H1 (cell line): ENCODE measurements at regions not wholly inside any gene's neighbourhood (a gene's known extent, or its start where the extent isn't known, plus 50 kb on each side); places are given as distances from the start of the nearest gene placed in this dataset.
"Not testable (repeated sequence)": the region's sequence is repeated elsewhere in the genome, so short reads cannot be mapped to it uniquely, and the experiment has no call there.

Experiments used
- CTCF ChIA-PET: fragments of 300-600 bp; sonication (Branson Sonifier 250); formaldehyde crosslinking; loops from one replicate; lab custom pipeline; 2021; ENCODE audit not compliant: partially characterized antibody; lab: Charles Lee
- POLR2A ChIA-PET: fragments of 300-600 bp; sonication (Branson Sonifier 250); formaldehyde crosslinking; loops from one replicate; lab custom pipeline; 2021; ENCODE audit warnings: inconsistent platforms; ENCODE audit not compliant: partially characterized antibody; lab: Charles Lee
- DNase-seq, 2 experiments: peaks; one replicate each; pipeline versions ENCODE4 v3.0.0 to v3.0.0-alpha.2; 2010 to 2022; ENCODE audit warnings: low spot score in 2 of 2, low read depth in 1 of 2, mixed read lengths in 1 of 2
- FAIRE-seq: peaks from 2 replicates; lab custom pipeline; 2011; peaks lifted over from hg19 to GRCh38; lab: Jason Lieb, UNC
- H2AFZ ChIP-seq: 2 replicates; pipeline ENCODE4 v1.8.1; 2012; ENCODE audit warnings: low read length, inconsistent platforms
- H2AK5ac ChIP-seq: 2 replicates; pipeline ENCODE4 v1.6.1; 2013; ENCODE audit warnings: low read depth, low read length
- H2BK120ac ChIP-seq: replicated peaks from 2 replicates; pipeline ENCODE3; 2013; ENCODE audit warnings: low read depth, low read length, inconsistent platforms
- H2BK12ac ChIP-seq: 2 replicates; pipeline ENCODE4 v1.6.1; 2013; ENCODE audit warnings: low read depth, low read length
- H2BK15ac ChIP-seq: 2 replicates; pipeline ENCODE4 v1.6.1; 2013; ENCODE audit warnings: low read length
- H2BK20ac ChIP-seq: 2 replicates; pipeline ENCODE4 v1.6.1; 2013; ENCODE audit warnings: low read length
- H2BK5ac ChIP-seq: 2 replicates; pipeline ENCODE4 v1.6.1; 2013; ENCODE audit warnings: low read depth, low read length
- H3K14ac ChIP-seq: 2 replicates; pipeline ENCODE4 v1.6.1; 2013; ENCODE audit warnings: inconsistent platforms; ENCODE audit not compliant: insufficient read length
- H3K18ac ChIP-seq: 2 replicates; pipeline ENCODE4 v1.6.1; 2013; ENCODE audit warnings: low read length; ENCODE audit errors: extremely low read depth
- H3K23ac ChIP-seq: 2 replicates; pipeline ENCODE4 v1.6.1; 2013; ENCODE audit warnings: inconsistent platforms; ENCODE audit not compliant: insufficient read length
- H3K23me2 ChIP-seq: 2 replicates; pipeline ENCODE4 v1.6.1; 2013; ENCODE audit warnings: low read depth, low read length
- H3K27ac ChIP-seq: 2 replicates; pipeline ENCODE4 v1.6.1; 2011; ENCODE audit warnings: low read depth, low read length, inconsistent platforms
- H3K27me3 ChIP-seq, 4 experiments: replicated peaks in 1 of 4; 1 replicate in 1 of 4; 2 replicates in 3 of 4; pipeline versions ENCODE4 v1.6.1 to v1.8.1; 2011 to 2013; ENCODE audit warnings: low read length in 3 of 4, mild to moderate bottlenecking in 3 of 4, inconsistent platforms in 2 of 4, mixed read lengths in 2 of 4, moderate library complexity in 1 of 4; ENCODE audit not compliant: control insufficient read depth in 3 of 4, insufficient read depth in 3 of 4; ENCODE audit errors: extremely low read depth in 1 of 4
- H3K36me3 ChIP-seq, 4 experiments: 2 replicates each; pipeline versions ENCODE4 v1.6.1 to v1.8.1; 2011 to 2013; ENCODE audit warnings: mild to moderate bottlenecking in 4 of 4, low read length in 3 of 4, moderate library complexity in 2 of 4, control low read depth in 1 of 4, inconsistent platforms in 1 of 4; ENCODE audit not compliant: insufficient read depth in 4 of 4, control insufficient read depth in 2 of 4
- H3K4ac ChIP-seq: replicated peaks from 2 replicates; pipeline ENCODE3; 2013; ENCODE audit warnings: low read length, low read depth, mixed read lengths, inconsistent platforms; ENCODE audit not compliant: insufficient read length
- H3K4me1 ChIP-seq, 4 experiments: replicated peaks in 1 of 4; 1 replicate in 1 of 4; 2 replicates in 3 of 4; pipeline versions ENCODE4 v1.6.1 to v1.8.1; 2011 to 2013; ENCODE audit warnings: low read length in 3 of 4, inconsistent platforms in 2 of 4, mixed read lengths in 1 of 4; ENCODE audit not compliant: insufficient read depth in 4 of 4, control insufficient read depth in 3 of 4
- H3K4me2 ChIP-seq, 2 experiments: 2 replicates each; pipeline versions ENCODE4 v1.6.1 to v1.8.1; 2011 to 2013; ENCODE audit warnings: low read depth in 2 of 2, low read length in 2 of 2, control low read depth in 1 of 2, inconsistent platforms in 1 of 2, mild to moderate bottlenecking in 1 of 2; ENCODE audit not compliant: insufficient read depth in 1 of 2
- H3K4me3 ChIP-seq, 4 experiments: fragments of 200-600, 300-600 bp in 1 of 4; sonication (generic), shearing (Covaris generic), sonication (Bioruptor Twin) in 1 of 4; 2 replicates each; pipeline versions ENCODE4 v1.5.1 to v1.8.1; 2011 to 2016; ENCODE audit warnings: low read length in 4 of 4, low read depth in 3 of 4, control low read depth in 2 of 4, inconsistent platforms in 2 of 4, mild to moderate bottlenecking in 2 of 4, mixed read lengths in 1 of 4, moderate library complexity in 1 of 4; ENCODE audit not compliant: insufficient read depth in 2 of 4; ENCODE audit errors: extremely low read depth in 1 of 4
- H3K56ac ChIP-seq: replicated peaks from 2 replicates; pipeline ENCODE3; 2013; ENCODE audit warnings: low read depth, mild to moderate bottlenecking, mixed read lengths, low read length, inconsistent platforms; ENCODE audit not compliant: insufficient read length
- H3K79me1 ChIP-seq: 2 replicates; pipeline ENCODE4 v1.6.1; 2013; ENCODE audit warnings: low read depth, low read length, control low read depth
- H3K79me2 ChIP-seq, 2 experiments: 2 replicates each; pipeline versions ENCODE4 v1.6.1 to v1.8.1; 2012 to 2013; ENCODE audit warnings: low read length in 2 of 2, mild to moderate bottlenecking in 2 of 2, inconsistent platforms in 1 of 2; ENCODE audit not compliant: insufficient read depth in 2 of 2, control insufficient read depth in 1 of 2
- H3K9ac ChIP-seq, 4 experiments: replicated peaks in 1 of 4; 1 replicate in 1 of 4; 2 replicates in 3 of 4; pipeline versions ENCODE4 v1.6.1 to v1.8.1; 2011 to 2013; ENCODE audit warnings: low read depth in 3 of 4, low read length in 3 of 4, control low read depth in 2 of 4, mild to moderate bottlenecking in 2 of 4, moderate library complexity in 2 of 4, inconsistent platforms in 1 of 4; ENCODE audit errors: extremely low read depth in 1 of 4
- H3K9me3 ChIP-seq, 2 experiments: 2 replicates each; pipeline versions ENCODE4 v1.6.1 to v1.8.1; 2012 to 2013; ENCODE audit warnings: mild to moderate bottlenecking in 2 of 2, moderate library complexity in 2 of 2, control low read depth in 1 of 2, inconsistent platforms in 1 of 2, low read depth in 1 of 2, low read length in 1 of 2, mixed read lengths in 1 of 2; ENCODE audit not compliant: insufficient read depth in 2 of 2
- H4K20me1 ChIP-seq, 2 experiments: replicated peaks in 1 of 2; 2 replicates each; pipeline versions ENCODE3 to v1.8.1; 2011 to 2013; ENCODE audit warnings: inconsistent platforms in 2 of 2, low read length in 2 of 2, mild to moderate bottlenecking in 1 of 2; ENCODE audit not compliant: insufficient read depth in 2 of 2, control insufficient read depth in 1 of 2
- H4K5ac ChIP-seq: 2 replicates; pipeline ENCODE4 v1.6.1; 2013; ENCODE audit warnings: low read length, low read depth, mixed read lengths, inconsistent platforms; ENCODE audit not compliant: insufficient read length
- H4K8ac ChIP-seq: 2 replicates; pipeline ENCODE4 v1.8.0; 2013; ENCODE audit warnings: mild to moderate bottlenecking, moderate library complexity, low read length, inconsistent platforms; ENCODE audit not compliant: insufficient read depth; ENCODE audit errors: extremely low read depth
- H4K91ac ChIP-seq: replicated peaks from 2 replicates; pipeline ENCODE3; 2013; ENCODE audit warnings: low read length, mixed read lengths, inconsistent platforms; ENCODE audit not compliant: insufficient read length
- WGBS, 2 experiments: shearing (Covaris generic) in 1 of 2; methylation state at CpG; one replicate each; pipeline versions ENCODE4 v1.1.6 to v1.1.7; 2013 to 2015; ENCODE audit warnings: low lambda C conversion rate in 2 of 2, mixed read lengths in 2 of 2, inconsistent platforms in 1 of 2, low coverage in 1 of 2, missing lambda C conversion rate in 1 of 2; ENCODE audit not compliant: insufficient replicate concordance in 2 of 2, insufficient coverage in 1 of 2, insufficient read length in 1 of 2; ENCODE audit errors: extremely low coverage in 1 of 2, missing lambda C conversion rate in 1 of 2; 5-methylcytosine and 5-hydroxymethylcytosine counted together

GRCh38 chr9:38487418-38488155 is 63.3 kb upstream of the IGFBPL1 start:
- H3K9ac ChIP-seq, H2BK120ac ChIP-seq, H2AK5ac ChIP-seq, H2BK12ac ChIP-seq, H3K4me2 ChIP-seq, H4K20me1 ChIP-seq, H3K27me3 ChIP-seq, H3K23me2 ChIP-seq, H3K23ac ChIP-seq, H3K79me1 ChIP-seq, H3K56ac ChIP-seq, POLR2A ChIA-PET, H4K5ac ChIP-seq, H4K91ac ChIP-seq, H3K36me3 ChIP-seq, H4K8ac ChIP-seq, H3K27ac ChIP-seq, H3K79me2 ChIP-seq, H3K18ac ChIP-seq, H3K4ac ChIP-seq, H3K4me3 ChIP-seq, H3K9me3 ChIP-seq, H2BK15ac ChIP-seq, H2BK20ac ChIP-seq, H3K14ac ChIP-seq, FAIRE-seq, H2AFZ ChIP-seq: not testable (repeated sequence)
- peak in 1 of 2 experiments; percentile 50 for DNase-seq
- CTCF ChIA-PET = interaction anchor here (1.3 kb wide), 1 partner anchor 55 kb away, joined by 3 read pairs; no protein-coding TSS in a partner anchor
- H2BK5ac ChIP-seq = 0 out of 2 replicates have a peak overlapping the region, but pooled peaks have one; percentile 83
- WGBS, 2 experiments = 80% methylated on average over 3 of the region's 55 CpGs; no CpG with 5 or more reads in 1 of the 2 experiments
- peaks cover 11 to 24% (median 21%) of the 10 kb centered on the region in 4 experiments for H3K4me1 ChIP-seq
